ENCODE measurements at regions not wholly inside any gene's neighbourhood (a gene's known extent, or its start where the extent isn't known, plus 50 kb on each side); places are given as distances from the start of the nearest gene placed in this dataset.

GRCh38 chr2:499726-500125, 177.5 kb downstream of the TMEM18 start:
- no peak for ATAC-seq
- no peak for DNase-seq (ENCODE audit: low spot score)
- Histone ChIP-seq H3K9ac (ENCODE audit: insufficient read depth, low read depth, low read length) (no peak overlapping the region), H3K27ac (ENCODE audit: extremely low read length, insufficient read depth, low read length) (no peak overlapping the region), H3K4me1 (ENCODE audit: insufficient read depth, low read length) (no peaks in the 10 kb centered on the region), H4K20me1 (ENCODE audit: insufficient read depth, low read length) (no peaks in the 10 kb centered on the region), H3K4me3 (replicated peaks in 1 of 3; ENCODE audit: insufficient read depth in 1 of 3, low read depth in 2 of 3, low read length in 3 of 3) (no peak overlapping the region), H3K79me2 (ENCODE audit: insufficient read depth, low read length) (no peaks in the 10 kb centered on the region), H3K4me2 (ENCODE audit: low read depth, low read length) (no peak overlapping the region), H2AFZ (ENCODE audit: low read length) (no peak overlapping the region), H3K36me3 (replicated peaks in 1 of 2; ENCODE audit: control insufficient read depth in 1 of 2, insufficient read depth in 2 of 2, low read length in 2 of 2) (no peaks in the 10 kb centered on the region), H3K27me3 (ENCODE audit: control insufficient read depth in 1 of 2, insufficient read depth in 2 of 2, low read length in 2 of 2) (peaks cover 4 to 59% of the 10 kb centered on the region in 2 experiments; a peak in 4 of 5 replicates), H3K9me3 (ENCODE audit: low read length) (no peaks in the 10 kb centered on the region)
- 23% methylated on average over 8 of the region's 8 CpGs for WGBS (ENCODE audit: low lambda C conversion rate)
- in situ Hi-C loops (cut with HindIII; ENCODE audit: extremely low pct_ligation_motif_present, low pct_unique_long_range_greater_than_20kb) = no loop called here
- POLR2A ChIA-PET = no interaction called here
- TF ChIP-seq TSC22D2 (CRISPR knock-in tag; IDR thresholded peaks at IDR 0.05; ENCODE audit: borderline replicate concordance) (no peak), JDP2 (CRISPR knock-in tag; IDR thresholded peaks at IDR 0.05; ENCODE audit: borderline replicate concordance) (no peak), FOXP4 (CRISPR knock-in tag; IDR thresholded peaks at IDR 0.05) (no peak), RARA (CRISPR knock-in tag; IDR thresholded peaks at IDR 0.05) (no peak), CEBPG (CRISPR knock-in tag; IDR thresholded peaks at IDR 0.05) (no peak), CENPBD1 (CRISPR knock-in tag; IDR thresholded peaks at IDR 0.05; ENCODE audit: borderline replicate concordance, low read depth) (no peak)
- CTCF ChIA-PET (ENCODE audit: low intra/inter-chr PET ratio, low total read pairs) = no interaction called here
- intact Hi-C loops (cut with micrococcal nuclease; ENCODE audit: unreplicated experiment) = no loop called here
- FAIRE-seq = no peak
- BruUV-seq (replicated peaks) = no TSS peak

Measured in HepG2 (cell line).